Neural cell (in vitro differentiated cells): ENCODE measurements at regions not wholly inside any gene's neighbourhood (a gene's known extent, or its start where the extent isn't known, plus 50 kb on each side); places are given as distances from the start of the nearest gene placed in this dataset.

ENCODE experiments used
- CTCF ChIP-seq: fragments of 450-650 bp; IDR thresholded peaks from 2 replicates; pipeline ENCODE4 v1.5.1; 2014; ENCODE audit warnings: antibody characterized with exemption, mild to moderate bottlenecking, moderate library complexity; ENCODE audit not compliant: poor library complexity, severe bottlenecking
- EZH2 ChIP-seq: fragments of 200-600, 300-800 bp; shearing (Covaris generic), sonication (generic); IDR thresholded peaks from 2 replicates; pipeline ENCODE4 v1.6.1; 2014; ENCODE audit warnings: antibody characterized with exemption, low read length, borderline replicate concordance, mild to moderate bottlenecking; ENCODE audit not compliant: insufficient read depth, poor library complexity, severe bottlenecking

GRCh38 chr1:17890815-17891191 is 135.7 kb downstream of the ACTL8 start:
- no peak for TF ChIP-seq CTCF
- no peak for TF ChIP-seq EZH2
